Stimulated activated effector memory CD8-positive, alpha-beta T cell treated with anti-CD3 and anti-CD28 coated beads, Interleukin-12 subunit alpha, Interleukin-12 subunit beta, amount 100 ng/mL, for 72 hours (primary cell): ENCODE measurements at regions not wholly inside any gene's neighbourhood (a gene's known extent, or its start where the extent isn't known, plus 50 kb on each side); places are given as distances from the start of the nearest gene placed in this dataset.
"Not testable (repeated sequence)": the region's sequence is repeated elsewhere in the genome, so short reads cannot be mapped to it uniquely, and the experiment has no call there.

Experiments used
- ATAC-seq: fragments of 150-1000 bp; cut with Tn5 transposase; 2 replicates; pipeline ENCODE4 v1.10.0; 2021
- DNase-seq, 2 donors: peaks; one replicate each; pipeline ENCODE4 v3.0.0; 2021 to 2022; ENCODE audit warnings: low spot score in 2 of 2
- H3K27ac Mint-ChIP-seq: one replicate; pipeline ENCODE4 v1.8.0; 2022; ENCODE audit warnings: mild to moderate bottlenecking, mixed read lengths
- H3K36me3 Mint-ChIP-seq: one replicate; pipeline ENCODE4 v1.8.0; 2022; ENCODE audit warnings: mild to moderate bottlenecking, mixed read lengths
- H3K4me1 Mint-ChIP-seq: one replicate; pipeline ENCODE4 v1.8.0; 2022; ENCODE audit warnings: mixed read lengths
- H3K4me3 Mint-ChIP-seq: one replicate; pipeline ENCODE4 v1.8.0; 2022; ENCODE audit warnings: mild to moderate bottlenecking, mixed read lengths
- H3K9me3 Mint-ChIP-seq: one replicate; pipeline ENCODE4 v1.8.0; 2022; ENCODE audit warnings: mixed read lengths

- no peaks in the 10 kb centered on the region for H3K36me3 Mint-ChIP-seq
- H3K9me3 Mint-ChIP-seq: peaks cover 7% of the 10 kb centered on the region
- H3K4me1 Mint-ChIP-seq: no peaks in the 10 kb centered on the region
- ATAC-seq (no peak), DNase-seq (no peak)
- H3K27ac Mint-ChIP-seq: no peak overlapping the region
- H3K4me3 Mint-ChIP-seq: no peak overlapping the region
Observed at GRCh38 chr2:40043641-40044040, 264.6 kb upstream of the THUMPD2 start.

GRCh38 chr2:40043191-40043590 is 264.1 kb upstream of the THUMPD2 start:
- H3K9me3 Mint-ChIP-seq: peaks cover 7% of the 10 kb centered on the region
- no peak overlapping the region for H3K27ac Mint-ChIP-seq
- no peaks in the 10 kb centered on the region for H3K36me3 Mint-ChIP-seq
- DNase-seq: no peak
- no peaks in the 10 kb centered on the region for H3K4me1 Mint-ChIP-seq
- ATAC-seq: no peak
- no peak overlapping the region for H3K4me3 Mint-ChIP-seq

GRCh38 chr2:40041422-40042382 is 262.6 kb upstream of the THUMPD2 start:
- Mint-ChIP-seq H3K9me3 (peaks cover 5% of the 10 kb centered on the region), H3K27ac (no peak overlapping the region), H3K4me1 (no peaks in the 10 kb centered on the region), H3K36me3 (no peaks in the 10 kb centered on the region), H3K4me3 (no peak overlapping the region)
- DNase-seq (no peak), ATAC-seq (no peak)

GRCh38 chr2:40039549-40039948 is 260.5 kb upstream of the THUMPD2 start:
- Mint-ChIP-seq H3K9me3 (no peaks in the 10 kb centered on the region), H3K4me3 (no peak overlapping the region), H3K4me1 (no peaks in the 10 kb centered on the region), H3K36me3 (no peaks in the 10 kb centered on the region), H3K27ac (no peak overlapping the region)
- ATAC-seq: no peak
- DNase-seq: no peak

GRCh38 chr2:40038646-40039045 is 259.6 kb upstream of the THUMPD2 start:
- Mint-ChIP-seq H3K36me3 (no peaks in the 10 kb centered on the region), H3K4me3 (no peak overlapping the region), H3K27ac (no peak overlapping the region), H3K4me1 (no peaks in the 10 kb centered on the region), H3K9me3 (no peaks in the 10 kb centered on the region)
- no peak for ATAC-seq
- DNase-seq: no peak

- no peak overlapping the region for H3K27ac Mint-ChIP-seq
- DNase-seq (no peak), ATAC-seq (no peak)
- no peaks in the 10 kb centered on the region for H3K36me3 Mint-ChIP-seq
- no peaks in the 10 kb centered on the region for H3K9me3 Mint-ChIP-seq
- no peak overlapping the region for H3K4me3 Mint-ChIP-seq
- H3K4me1 Mint-ChIP-seq: no peaks in the 10 kb centered on the region
Observed at GRCh38 chr2:40037303-40037702, 258.2 kb upstream of the THUMPD2 start.

GRCh38 chr2:40036241-40036640 is 257.2 kb upstream of the THUMPD2 start:
- DNase-seq (no peak), ATAC-seq (no peak)
- Mint-ChIP-seq H3K4me3 (no peak overlapping the region), H3K36me3 (no peaks in the 10 kb centered on the region), H3K4me1 (no peaks in the 10 kb centered on the region), H3K27ac (no peak overlapping the region), H3K9me3 (peaks cover 2% of the 10 kb centered on the region)

- ATAC-seq (no peak), DNase-seq (no peak)
- Mint-ChIP-seq H3K9me3 (peaks cover 4% of the 10 kb centered on the region), H3K4me3 (no peak overlapping the region), H3K4me1 (no peaks in the 10 kb centered on the region), H3K27ac (no peak overlapping the region), H3K36me3 (no peaks in the 10 kb centered on the region)
Observed at GRCh38 chr2:40034801-40035200, 255.7 kb upstream of the THUMPD2 start.

GRCh38 chr2:40034198-40034597 is 255.1 kb upstream of the THUMPD2 start:
- Mint-ChIP-seq H3K36me3 (no peaks in the 10 kb centered on the region), H3K27ac (no peak overlapping the region), H3K4me1 (no peaks in the 10 kb centered on the region), H3K4me3 (no peak overlapping the region), H3K9me3 (peaks cover 8% of the 10 kb centered on the region)
- DNase-seq (no peak), ATAC-seq (no peak)

- H3K4me3 Mint-ChIP-seq: no peak overlapping the region
- H3K27ac Mint-ChIP-seq: no peak overlapping the region
- ATAC-seq: no peak
- no peak for DNase-seq
- no peaks in the 10 kb centered on the region for H3K4me1 Mint-ChIP-seq
- peaks cover 8% of the 10 kb centered on the region for H3K9me3 Mint-ChIP-seq
- H3K36me3 Mint-ChIP-seq: no peaks in the 10 kb centered on the region
Observed at GRCh38 chr2:40033781-40034180, 254.7 kb upstream of the THUMPD2 start.

GRCh38 chr2:40032650-40033319 is 253.7 kb upstream of the THUMPD2 start:
- Mint-ChIP-seq H3K4me3 (no peak overlapping the region), H3K9me3 (peaks cover 8% of the 10 kb centered on the region), H3K4me1 (no peaks in the 10 kb centered on the region), H3K36me3 (no peaks in the 10 kb centered on the region), H3K27ac (no peak overlapping the region)
- ATAC-seq: peak; percentile 61
- DNase-seq: no peak

GRCh38 chr2:40030456-40030975 is 251.5 kb upstream of the THUMPD2 start:
- Mint-ChIP-seq H3K36me3 (no peaks in the 10 kb centered on the region), H3K4me3 (no peak overlapping the region), H3K4me1 (no peaks in the 10 kb centered on the region), H3K9me3 (peaks cover 8% of the 10 kb centered on the region), H3K27ac (no peak overlapping the region)
- ATAC-seq (no peak), DNase-seq (no peak)

GRCh38 chr2:40028792-40029488 is 249.9 kb upstream of the THUMPD2 start:
- no peak for ATAC-seq
- no peaks in the 10 kb centered on the region for H3K36me3 Mint-ChIP-seq
- H3K4me3 Mint-ChIP-seq: no peak overlapping the region
- DNase-seq: no peak
- peaks cover 8% of the 10 kb centered on the region for H3K9me3 Mint-ChIP-seq
- H3K4me1 Mint-ChIP-seq: no peaks in the 10 kb centered on the region
- H3K27ac Mint-ChIP-seq: no peak overlapping the region

GRCh38 chr2:40027968-40028367 is 248.9 kb upstream of the THUMPD2 start:
- Mint-ChIP-seq H3K27ac (no peak overlapping the region), H3K4me3 (no peak overlapping the region), H3K4me1 (no peaks in the 10 kb centered on the region), H3K9me3 (peaks cover 8% of the 10 kb centered on the region), H3K36me3 (no peaks in the 10 kb centered on the region)
- DNase-seq (no peak), ATAC-seq (no peak)

- ATAC-seq, H3K36me3 Mint-ChIP-seq, DNase-seq, H3K27ac Mint-ChIP-seq, H3K4me3 Mint-ChIP-seq, H3K4me1 Mint-ChIP-seq, H3K9me3 Mint-ChIP-seq: not testable (repeated sequence)
Observed at GRCh38 chr2:40025276-40025675, 246.2 kb upstream of the THUMPD2 start.
